ENCODE measurements at regions not wholly inside any gene's neighbourhood (a gene's known extent, or its start where the extent isn't known, plus 50 kb on each side); places are given as distances from the start of the nearest gene placed in this dataset.

GRCh38 chr5:3266861-3267260, 328.8 kb upstream of the IRX1 start (continued):
- TF ChIP-seq ZHX1 (conservative IDR thresholded peaks at IDR 0.05; ENCODE audit: low read length) (no peak), TCF7L2 (IDR thresholded peaks at IDR 0.05; ENCODE audit: low read depth, low read length) (no peak)

GRCh38 chr5:3265936-3266335, 329.7 kb upstream of the IRX1 start:
- 2% methylated on average over 6 of the region's 6 CpGs for WGBS (ENCODE audit: insufficient coverage, low coverage, missing lambda C conversion rate)
- CTCF ChIA-PET (ENCODE audit: low intra/inter-chr PET ratio) = no interaction called here
- Histone ChIP-seq H3K9ac (ENCODE audit: insufficient read depth in 1 of 2, low read depth in 2 of 2, low read length in 2 of 2) (no peak overlapping the region), H3K4me2 (ENCODE audit: insufficient read depth, low read length) (no peak overlapping the region), H3K36me3 (ENCODE audit: control insufficient read depth, insufficient read depth, low read length) (no peaks in the 10 kb centered on the region), H3K27ac (ENCODE audit: extremely low read depth, low read depth, low read length) (no peak overlapping the region), H3K4me3 (no peak overlapping the region), H3K79me2 (ENCODE audit: control insufficient read depth, insufficient read depth, low read length) (no peaks in the 10 kb centered on the region), H3K4me1 (replicated peaks in 1 of 2; ENCODE audit: control insufficient read depth in 2 of 2, insufficient read depth in 2 of 2, low read length in 2 of 2) (no peaks in the 10 kb centered on the region), H3K27me3 (ENCODE audit: control insufficient read depth in 2 of 2, insufficient read depth in 2 of 2, low read length in 2 of 2) (peaks cover 0 to 7% of the 10 kb centered on the region in 2 experiments; a peak in 2 of 5 replicates), H2AFZ (ENCODE audit: low read depth, low read length) (no peak overlapping the region), H3K9me1 (ENCODE audit: control insufficient read depth, insufficient read depth, low read length) (no peaks in the 10 kb centered on the region), H3K9me3 (replicated peaks; ENCODE audit: control insufficient read depth, insufficient read depth, low read depth, low read length) (no peaks in the 10 kb centered on the region), H4K20me1 (replicated peaks; ENCODE audit: control insufficient read depth, insufficient read depth, low read length) (no peaks in the 10 kb centered on the region)
- in situ Hi-C loops (cut with MboI) (no loop called here), intact Hi-C loops (cut with micrococcal nuclease) (no loop called here)
- DNase-seq (ENCODE audit: extremely low read depth in 1 of 4, low spot score in 3 of 4) = no peak
- BruUV-seq (replicated peaks) = no TSS peak
- FAIRE-seq = no peak
- POLR2A ChIA-PET = interaction anchor here (1.5 kb wide), 1 partner anchor 9 kb away, joined by 5 read pairs; no protein-coding TSS in a partner anchor
- ATAC-seq = no peak
- TF ChIP-seq MED1 (CRISPR knock-in tag; IDR thresholded peaks at IDR 0.05; ENCODE audit: borderline replicate concordance) (no peak), HEY1 (CRISPR knock-in tag; IDR thresholded peaks at IDR 0.05; ENCODE audit: borderline replicate concordance) (no peak), ZNF766 (CRISPR knock-in tag; conservative IDR thresholded peaks at IDR 0.05) (no peak), TAF15 (IDR thresholded peaks at IDR 0.05; ENCODE audit: low read depth, low read length) (no peak), KAT7 (CRISPR knock-in tag; IDR thresholded peaks at IDR 0.05; ENCODE audit: borderline replicate concordance) (no peak), NCOA4 (IDR thresholded peaks at IDR 0.05; ENCODE audit: partially characterized antibody) (no peak), SPI1 (IDR thresholded peaks at IDR 0.05; ENCODE audit: borderline replicate concordance, low read depth, low read length) (no peak), SAFB2 (IDR thresholded peaks at IDR 0.05; ENCODE audit: borderline replicate concordance, low read depth, low read length, severe bottlenecking) (no peak), BRD4 (IDR thresholded peaks at IDR 0.05) (no peak), ZBTB33 (CRISPR knock-in tag; IDR thresholded peaks at IDR 0.05) (no peak), PATZ1 (CRISPR knock-in tag; IDR thresholded peaks at IDR 0.05; ENCODE audit: borderline replicate concordance) (no peak), WHSC1 (IDR thresholded peaks at IDR 0.05; ENCODE audit: low read length) (no peak), SMARCB1 (IDR thresholded peaks at IDR 0.05; ENCODE audit: insufficient read length, low read depth) (no peak), HMG20B (CRISPR knock-in tag; IDR thresholded peaks at IDR 0.05) (no peak)
